Loucy (cell line): ENCODE measurements at regions not wholly inside any gene's neighbourhood (a gene's known extent, or its start where the extent isn't known, plus 50 kb on each side); places are given as distances from the start of the nearest gene placed in this dataset.

Experiments
- EZH2phosphoT487 ChIP-seq: fragments of 200-600 bp; IDR thresholded peaks from 2 replicates; pipeline ENCODE4 v1.6.1; 2018; ENCODE audit warnings: antibody characterized with exemption, mild to moderate bottlenecking, moderate library complexity, borderline replicate concordance
- TF ChIP-seq, protein P1 (sequence below): fragments of 200-600 bp; sonication (generic); conservative IDR thresholded peaks from 2 replicates; pipeline ENCODE4 v1.5.1; 2014; ENCODE audit warnings: mild to moderate bottlenecking, antibody characterized with exemption, low read length

- TF ChIP-seq, protein P1, sequence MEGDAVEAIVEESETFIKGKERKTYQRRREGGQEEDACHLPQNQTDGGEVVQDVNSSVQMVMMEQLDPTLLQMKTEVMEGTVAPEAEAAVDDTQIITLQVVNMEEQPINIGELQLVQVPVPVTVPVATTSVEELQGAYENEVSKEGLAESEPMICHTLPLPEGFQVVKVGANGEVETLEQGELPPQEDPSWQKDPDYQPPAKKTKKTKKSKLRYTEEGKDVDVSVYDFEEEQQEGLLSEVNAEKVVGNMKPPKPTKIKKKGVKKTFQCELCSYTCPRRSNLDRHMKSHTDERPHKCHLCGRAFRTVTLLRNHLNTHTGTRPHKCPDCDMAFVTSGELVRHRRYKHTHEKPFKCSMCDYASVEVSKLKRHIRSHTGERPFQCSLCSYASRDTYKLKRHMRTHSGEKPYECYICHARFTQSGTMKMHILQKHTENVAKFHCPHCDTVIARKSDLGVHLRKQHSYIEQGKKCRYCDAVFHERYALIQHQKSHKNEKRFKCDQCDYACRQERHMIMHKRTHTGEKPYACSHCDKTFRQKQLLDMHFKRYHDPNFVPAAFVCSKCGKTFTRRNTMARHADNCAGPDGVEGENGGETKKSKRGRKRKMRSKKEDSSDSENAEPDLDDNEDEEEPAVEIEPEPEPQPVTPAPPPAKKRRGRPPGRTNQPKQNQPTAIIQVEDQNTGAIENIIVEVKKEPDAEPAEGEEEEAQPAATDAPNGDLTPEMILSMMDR = no peak
- TF ChIP-seq EZH2phosphoT487 = no peak
Measured at GRCh38 chr11:46181843-46182424, 60.7 kb upstream of the PHF21A start.
